UCSD-AML1 (cell line): ENCODE measurements at regions not wholly inside any gene's neighbourhood (a gene's known extent, or its start where the extent isn't known, plus 50 kb on each side); places are given as distances from the start of the nearest gene placed in this dataset.

Experiments used
- DNase-seq: peaks from one replicate; lab custom pipeline; 2025; ENCODE audit not compliant: unreplicated experiment; lab: John Stamatoyannopoulos, UW

DNA sequence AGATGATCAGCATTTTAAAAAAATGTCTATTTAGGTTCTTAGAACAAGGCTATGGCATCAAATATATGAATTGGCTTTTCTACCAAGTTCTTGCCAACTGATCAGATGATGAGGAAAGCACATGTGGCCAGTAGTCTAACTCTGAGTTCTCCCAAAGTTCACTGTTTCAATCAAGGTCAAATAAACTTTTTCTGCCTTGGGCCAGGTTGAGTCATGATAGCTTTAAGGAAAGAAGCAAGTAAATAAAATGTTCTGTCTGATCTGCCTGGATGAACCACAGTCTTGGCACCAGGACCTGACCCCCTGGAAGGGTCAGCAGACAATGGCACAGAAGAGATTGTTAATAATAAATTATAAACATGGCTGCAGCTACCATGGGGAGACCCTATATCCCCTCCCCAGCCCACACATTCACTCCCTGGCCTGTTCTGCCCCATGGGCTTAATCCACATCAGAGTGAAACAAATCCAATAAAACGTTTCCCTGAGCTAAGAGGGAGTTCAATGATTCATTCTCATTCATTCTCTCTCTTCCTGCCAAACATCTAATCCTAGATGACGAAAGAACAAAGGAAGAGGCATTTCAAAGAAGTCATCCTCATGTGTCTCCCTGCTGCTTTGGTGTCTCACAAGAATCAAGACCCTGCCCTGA, 661.6 kb downstream of the DHX35 start:
- DNase-seq, result no peak

DNA sequence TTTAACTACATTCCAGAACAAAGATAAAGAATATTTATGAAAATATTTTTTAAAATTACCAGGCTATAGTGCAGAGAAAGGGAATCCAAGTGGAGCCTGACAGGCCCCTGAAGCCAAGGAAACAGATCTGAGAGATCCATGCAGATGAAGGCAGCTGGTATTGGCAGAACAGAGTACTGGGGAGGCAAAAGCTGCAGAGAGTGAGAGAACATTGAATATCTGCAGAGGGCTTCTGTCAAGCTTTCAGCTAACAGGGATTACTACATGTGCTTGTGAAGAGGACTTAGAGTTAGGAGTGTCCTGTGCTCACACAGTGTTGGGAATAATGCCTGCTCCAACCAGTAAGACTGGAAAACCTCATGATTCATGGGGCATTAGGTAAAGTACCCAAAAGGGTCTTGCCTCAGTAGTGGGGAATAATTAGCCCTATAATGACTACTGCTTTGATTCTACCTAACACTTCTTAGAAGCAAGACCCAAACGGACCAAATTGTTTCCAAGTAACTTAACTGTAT, 657.2 kb downstream of the DHX35 start:
- no peak for DNase-seq

DNA sequence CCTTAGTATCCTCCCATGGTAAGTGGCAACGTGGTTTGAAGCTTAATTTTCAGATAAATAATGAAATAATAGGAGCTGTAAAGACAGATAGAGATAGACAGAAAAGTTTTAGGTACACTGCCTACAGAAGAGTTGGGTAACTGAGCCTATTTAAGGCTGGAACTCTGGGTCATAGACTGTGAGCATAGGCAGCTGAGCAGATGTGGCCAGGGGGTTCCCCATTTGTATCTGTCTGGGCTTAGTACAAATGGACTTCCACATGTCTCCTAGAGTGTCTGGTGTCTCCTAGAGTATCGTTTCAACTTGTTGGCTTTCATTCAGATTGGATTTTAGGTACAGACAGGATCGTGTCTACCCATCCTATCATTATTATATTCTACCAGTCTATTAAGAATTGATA, 649.8 kb downstream of the DHX35 start:
- DNase-seq, result no peak

DNA sequence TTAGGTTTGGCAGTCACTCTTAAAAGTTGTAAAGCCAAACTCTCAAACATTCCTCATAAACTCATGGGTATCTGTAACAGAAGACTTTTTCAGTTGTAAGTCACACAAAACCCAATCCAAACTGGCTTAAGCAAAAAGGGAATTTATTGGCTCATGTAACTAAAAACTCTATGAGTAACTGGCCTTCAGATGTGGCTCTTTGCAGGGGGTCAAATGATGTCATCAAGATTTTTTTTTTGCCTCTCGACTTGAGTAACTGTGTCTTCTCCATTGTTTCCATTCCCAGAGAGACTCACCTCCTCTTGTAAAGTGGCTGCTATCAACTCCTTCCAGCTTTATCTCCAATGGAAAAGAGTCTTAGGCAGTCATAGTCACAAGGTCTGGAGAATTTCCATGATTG, 645.0 kb downstream of the DHX35 start:
- DNase-seq, result no peak

DNA sequence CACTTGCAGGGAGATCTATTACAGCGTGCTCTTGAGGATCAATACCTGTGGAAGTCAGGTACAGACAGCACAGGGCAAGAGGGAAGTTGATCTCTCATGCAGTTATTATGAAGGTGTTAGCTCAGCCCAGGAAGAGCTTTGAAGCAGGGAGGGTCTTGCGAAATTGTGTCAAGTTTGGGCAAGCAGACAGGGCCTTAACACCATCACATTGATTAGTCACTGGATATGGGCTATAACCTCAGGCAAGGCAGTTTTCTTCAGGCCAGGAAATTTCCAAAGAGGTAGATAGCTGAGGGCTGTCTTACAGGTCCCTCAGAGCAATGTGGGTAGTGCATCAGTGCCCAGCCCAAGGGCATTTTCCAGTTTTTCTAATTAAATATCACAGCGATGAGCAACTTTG, 643.8 kb downstream of the DHX35 start:
- no peak for DNase-seq

DNA sequence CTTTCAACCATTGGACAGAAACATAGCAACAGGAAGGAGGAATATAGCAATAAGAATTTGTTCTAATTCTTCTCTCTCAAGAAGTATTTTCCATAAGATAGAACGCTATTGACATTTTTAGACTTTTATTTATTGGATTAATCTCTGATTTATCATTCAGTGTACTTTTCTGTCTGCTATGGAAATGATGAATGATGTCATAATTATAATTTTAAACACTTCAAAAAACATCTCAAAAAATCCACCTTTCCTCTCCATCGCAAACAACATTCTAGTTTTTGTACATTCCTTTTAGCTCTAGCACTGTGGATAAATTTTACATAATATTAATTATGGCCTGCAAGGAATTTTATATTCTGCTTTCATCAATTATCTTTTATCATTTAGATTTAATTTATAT, 643.2 kb downstream of the DHX35 start:
- DNase-seq, result no peak

DNA sequence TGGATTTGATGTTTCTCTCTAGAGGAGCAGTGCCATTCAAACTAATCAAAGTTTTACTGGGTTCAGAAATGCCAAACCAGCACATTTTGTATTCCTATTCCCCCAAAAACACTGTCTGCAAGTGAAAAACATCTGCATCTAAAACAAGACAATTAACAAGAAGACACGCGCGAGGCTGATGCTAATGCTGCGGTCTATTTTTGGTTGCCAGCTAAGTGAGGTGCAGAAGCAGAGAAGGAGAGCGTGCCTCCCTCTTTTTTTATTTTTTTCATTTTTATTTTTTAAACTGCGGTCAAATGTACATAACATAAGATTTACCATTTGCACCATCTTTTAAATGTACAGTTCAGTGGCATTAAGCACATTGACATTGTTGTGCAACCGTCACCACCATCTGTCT, 641.1 kb downstream of the DHX35 start:
- DNase-seq, result no peak

DNA sequence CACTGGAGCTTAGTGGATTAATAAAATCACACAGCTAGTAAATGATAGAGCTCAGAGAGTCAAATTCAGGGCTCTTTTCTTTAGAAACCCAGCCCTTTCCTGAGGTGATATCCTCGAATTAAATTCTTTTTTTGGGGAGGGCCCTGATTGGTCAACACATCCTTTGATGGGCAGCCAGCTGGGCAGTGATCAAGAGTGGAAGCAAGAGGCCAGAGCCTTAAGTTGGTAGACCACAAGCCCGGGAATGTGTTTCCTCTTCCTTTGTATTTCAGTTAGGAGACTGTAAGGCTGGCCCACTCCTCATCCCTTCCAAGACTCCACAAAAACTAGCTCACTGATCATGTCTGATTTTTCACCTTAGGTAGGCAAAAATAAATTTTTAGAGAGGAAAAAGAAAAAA, 640.5 kb downstream of the DHX35 start:
- no peak for DNase-seq

DNA sequence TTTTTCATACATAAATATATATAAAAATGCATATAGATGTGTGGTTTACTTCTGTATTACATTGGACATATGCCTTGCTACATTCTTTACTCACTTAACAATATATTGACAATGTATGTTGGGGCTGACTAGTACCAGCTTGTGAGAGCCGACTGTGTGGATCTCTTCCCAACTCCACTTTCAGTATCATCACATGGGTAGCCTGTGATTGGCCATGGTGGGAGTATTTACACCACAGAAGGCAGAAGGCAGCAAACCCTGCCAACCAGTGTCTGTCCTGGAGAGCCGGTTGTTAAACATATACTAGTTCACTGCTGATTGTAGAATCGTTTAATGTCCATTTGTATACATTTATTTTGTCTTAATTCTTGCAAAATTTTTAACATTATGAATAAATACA, 638.7 kb downstream of the DHX35 start:
- no peak for DNase-seq

DNA sequence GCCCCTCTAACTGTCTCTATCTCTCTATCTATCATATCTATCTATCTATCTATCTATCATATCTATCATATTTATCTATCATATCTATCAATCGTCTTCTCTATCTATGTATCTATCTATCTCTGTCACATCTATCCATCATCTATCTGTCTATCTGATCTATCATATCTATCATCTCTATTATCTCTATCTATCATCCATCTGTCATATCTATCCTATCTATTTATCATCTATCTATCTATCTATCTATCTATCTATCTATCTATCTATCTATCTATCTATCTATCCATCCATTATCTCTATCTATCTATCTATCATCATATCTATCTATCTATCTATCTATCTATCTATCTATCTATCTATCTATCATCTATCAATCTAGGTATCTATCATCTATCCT, 638.0 kb downstream of the DHX35 start:
- DNase-seq, result no peak

DNA sequence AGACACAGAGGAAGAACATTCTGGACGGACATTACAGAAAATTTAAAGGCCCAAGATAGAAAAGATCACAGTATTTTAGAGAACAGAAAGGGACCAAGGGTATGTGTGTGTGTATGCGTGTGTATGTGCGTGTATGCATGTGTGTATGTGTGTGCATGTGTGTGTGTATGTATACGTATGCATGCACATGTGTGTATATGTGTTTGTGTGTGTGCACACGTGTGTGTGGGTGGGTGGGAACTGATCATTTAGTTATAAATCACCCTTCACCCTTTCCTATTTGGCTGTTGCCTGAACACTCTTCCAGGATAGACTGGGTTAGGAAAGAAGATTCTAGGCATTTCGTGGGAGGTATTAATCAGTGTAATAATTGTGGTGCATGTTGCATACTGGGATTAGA, 634.4 kb downstream of the DHX35 start:
- DNase-seq, result no peak

DNA sequence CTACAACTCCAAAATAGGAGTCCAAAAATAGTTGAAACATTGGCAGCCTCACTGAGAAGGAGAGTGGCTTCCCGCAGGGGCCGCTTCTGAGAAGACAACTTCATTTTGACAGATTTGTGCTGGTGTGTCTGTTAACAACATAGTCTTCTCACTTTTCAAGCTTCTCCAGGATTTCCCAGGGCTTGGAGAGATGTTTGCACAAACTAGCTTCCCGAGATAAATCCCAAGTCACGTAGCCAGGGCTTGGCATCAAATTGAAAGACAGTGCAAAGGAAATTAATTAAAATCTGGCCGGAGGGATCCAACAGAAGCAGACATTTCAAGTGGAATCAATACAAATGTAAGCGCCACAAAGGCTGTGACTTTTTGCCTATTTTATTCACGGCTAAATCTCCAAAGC, 630.2 kb downstream of the DHX35 start:
- DNase-seq, result no peak

DNA sequence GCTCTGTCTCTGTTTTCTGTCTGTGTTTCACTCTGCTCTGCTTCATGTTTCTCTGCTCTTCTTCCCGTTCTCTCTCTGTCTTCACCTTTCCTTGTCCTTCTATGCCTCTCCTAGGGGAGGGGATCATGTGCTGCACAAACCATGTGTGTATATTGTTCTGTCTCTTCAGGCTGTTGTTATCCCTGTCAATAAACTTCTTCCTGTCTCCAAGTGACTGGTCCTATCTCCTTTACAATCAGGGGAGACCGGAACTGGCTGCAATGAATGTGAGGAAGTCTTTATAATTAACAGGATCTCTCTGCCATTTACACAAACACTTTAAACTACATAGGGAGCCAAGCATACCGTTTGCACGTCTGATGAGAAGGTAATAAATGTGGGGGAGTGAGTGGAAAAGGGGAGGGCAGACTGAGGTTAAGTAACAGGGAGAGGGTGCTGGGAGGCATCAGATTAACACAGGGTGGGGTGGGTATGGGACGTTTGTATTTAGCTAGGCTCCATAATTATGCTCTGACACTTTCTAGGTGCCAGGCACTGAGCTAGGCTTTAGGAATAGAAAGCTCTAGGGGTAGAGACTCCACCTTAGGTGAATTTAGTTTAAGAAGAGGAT, 626.1 kb downstream of the DHX35 start:
- DNase-seq, result no peak

DNA sequence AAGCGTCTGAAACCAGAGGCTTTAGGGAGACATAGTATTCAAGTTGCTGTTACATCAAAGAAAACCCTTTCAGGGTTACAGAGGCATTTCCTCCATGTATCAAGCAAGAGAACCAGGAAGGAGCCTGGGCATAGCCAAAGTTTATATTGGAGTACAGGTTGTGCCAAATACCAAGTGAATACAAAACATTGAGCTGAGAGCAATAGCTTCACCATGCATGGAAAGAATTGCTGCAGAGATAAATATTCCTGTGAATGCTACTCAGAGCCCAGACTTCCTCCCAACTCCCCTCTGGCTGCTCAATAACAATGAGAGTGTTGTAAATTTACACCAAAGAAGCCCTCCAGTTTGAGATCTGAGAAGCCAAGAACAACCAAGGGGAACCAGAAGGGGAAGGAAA, 618.9 kb downstream of the DHX35 start:
- no peak for DNase-seq

DNA sequence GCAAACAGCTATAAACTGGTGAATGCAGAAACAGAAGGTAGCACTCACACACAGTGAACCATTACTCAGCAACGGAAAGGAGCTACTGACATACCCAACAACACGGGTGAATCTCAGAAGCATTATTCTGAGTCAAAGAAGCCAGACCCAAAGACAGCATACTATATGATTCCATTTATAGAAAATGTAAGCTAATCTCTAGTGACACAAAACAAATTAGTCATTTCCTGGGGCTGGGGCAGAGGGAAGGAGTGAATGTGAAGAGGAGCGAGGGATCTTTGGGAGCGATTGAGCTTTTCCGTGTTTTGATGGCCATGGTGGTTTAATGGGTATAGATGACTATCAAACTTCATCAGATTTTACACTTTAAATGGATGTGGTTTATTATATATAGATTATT, 614.6 kb downstream of the DHX35 start:
- DNase-seq, result no peak

DNA sequence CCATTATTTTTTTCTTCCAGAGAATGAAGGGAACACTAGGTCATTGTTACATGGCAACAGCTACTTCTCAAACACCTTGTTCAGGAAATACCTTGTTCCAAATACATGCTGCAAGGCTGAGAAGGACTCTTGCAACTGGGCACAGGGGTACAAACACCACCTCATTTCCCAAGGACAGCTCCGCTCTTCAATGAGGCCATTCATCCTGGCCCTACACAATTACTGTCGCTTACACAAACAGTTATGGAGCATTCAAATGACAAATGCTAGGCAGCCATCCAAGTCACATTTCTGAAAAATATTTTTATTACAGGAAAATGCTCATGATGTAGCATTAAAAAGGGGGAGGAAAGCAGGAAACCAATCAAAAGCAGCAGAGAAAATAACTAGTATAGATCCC, 611.9 kb downstream of the DHX35 start:
- DNase-seq, result no peak

DNA sequence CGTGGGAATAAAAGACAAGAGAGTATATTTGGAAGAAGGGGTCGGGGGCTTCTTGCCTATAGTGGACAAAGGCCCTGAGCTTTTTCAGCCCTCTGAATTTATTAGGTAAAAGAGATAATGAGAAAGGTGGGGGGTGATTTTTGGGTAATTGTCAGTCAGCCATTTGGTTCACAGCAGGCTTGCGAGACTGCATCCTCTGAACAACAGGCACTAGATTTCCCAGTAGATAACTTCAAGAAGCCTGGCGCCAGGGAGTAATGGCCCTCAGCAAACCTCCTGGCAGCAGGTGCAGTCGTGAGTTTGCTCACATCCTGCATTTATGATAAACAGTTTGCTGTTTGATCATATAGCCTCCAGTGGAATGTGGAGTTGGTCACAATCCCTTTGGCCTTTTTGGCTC, 609.0 kb downstream of the DHX35 start:
- no peak for DNase-seq

DNA sequence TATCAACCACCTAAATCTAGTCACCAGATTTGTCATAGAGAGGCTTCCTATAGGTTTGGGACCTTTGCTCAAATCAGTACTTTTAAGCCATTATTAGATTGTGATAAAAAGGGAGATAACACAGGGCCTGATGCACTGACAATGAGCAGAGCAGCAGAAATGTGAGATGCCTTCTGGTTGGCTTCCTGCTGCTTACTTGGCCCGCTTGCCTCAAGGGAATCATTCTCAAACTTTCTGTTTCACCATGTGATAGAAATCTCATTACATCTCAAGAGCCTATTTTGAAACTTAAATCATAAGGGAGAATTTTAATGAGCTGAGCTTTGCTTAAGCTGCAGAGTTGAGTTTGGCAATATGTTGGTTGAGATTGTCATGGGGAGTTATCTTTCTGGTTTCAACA, 606.0 kb downstream of the DHX35 start:
- DNase-seq, result no peak

DNA sequence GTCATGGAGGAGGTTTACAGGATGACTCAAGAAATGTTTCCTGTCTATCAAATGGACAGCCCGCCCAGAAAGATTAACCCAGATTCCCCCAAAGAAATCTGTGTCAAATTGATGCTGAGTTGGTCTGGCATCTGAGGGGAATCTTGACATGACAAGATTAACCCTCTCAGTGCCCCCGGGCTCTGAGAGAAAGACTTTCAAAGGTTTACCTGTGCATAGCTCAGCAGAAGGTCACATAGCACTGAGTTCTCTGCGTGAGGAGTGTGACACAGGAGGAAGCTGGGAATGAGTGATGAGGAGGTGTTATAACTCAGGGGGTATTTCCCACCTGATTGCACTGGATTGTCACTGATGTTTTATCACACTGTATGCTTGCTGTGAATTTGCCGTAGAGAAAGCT, 601.2 kb downstream of the DHX35 start:
- no peak for DNase-seq

DNA sequence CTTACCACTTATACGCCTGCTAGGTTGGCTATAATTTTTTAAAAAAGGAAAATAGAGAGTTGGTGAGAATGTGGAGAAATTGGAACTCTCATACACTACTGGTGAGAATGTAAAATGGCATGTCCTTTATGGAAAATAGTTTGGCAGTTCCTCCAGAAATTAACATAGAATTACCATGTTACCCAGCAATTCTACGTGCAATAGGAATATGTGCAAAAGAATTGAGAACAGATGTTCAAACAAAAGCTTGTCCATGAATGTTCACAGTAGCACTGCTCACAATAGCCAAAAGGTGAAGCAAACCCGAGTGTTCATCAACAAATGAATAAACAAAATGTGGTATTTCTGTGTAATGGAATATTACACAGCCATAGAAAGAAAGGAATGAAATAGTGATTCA, 592.2 kb downstream of the DHX35 start:
- no peak for DNase-seq

DNA sequence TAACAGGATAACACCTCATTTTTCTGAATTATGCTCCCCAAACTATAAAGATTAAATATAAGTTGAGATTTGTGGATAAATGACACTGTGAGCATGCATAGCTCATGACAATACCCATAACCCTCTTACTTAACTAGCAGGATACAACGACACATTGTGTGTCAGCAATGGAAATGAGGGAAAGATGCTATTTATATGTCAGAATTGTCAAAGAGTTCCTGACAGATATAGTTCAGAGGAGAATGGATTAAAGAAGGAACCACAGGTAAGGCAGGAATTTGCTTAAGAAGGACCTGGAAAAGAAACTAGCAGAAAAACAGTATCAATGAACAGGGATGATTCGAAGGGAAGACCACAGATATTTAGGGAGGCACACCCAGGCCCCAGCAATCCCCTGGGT, 591.0 kb downstream of the DHX35 start:
- DNase-seq, result no peak

DNA sequence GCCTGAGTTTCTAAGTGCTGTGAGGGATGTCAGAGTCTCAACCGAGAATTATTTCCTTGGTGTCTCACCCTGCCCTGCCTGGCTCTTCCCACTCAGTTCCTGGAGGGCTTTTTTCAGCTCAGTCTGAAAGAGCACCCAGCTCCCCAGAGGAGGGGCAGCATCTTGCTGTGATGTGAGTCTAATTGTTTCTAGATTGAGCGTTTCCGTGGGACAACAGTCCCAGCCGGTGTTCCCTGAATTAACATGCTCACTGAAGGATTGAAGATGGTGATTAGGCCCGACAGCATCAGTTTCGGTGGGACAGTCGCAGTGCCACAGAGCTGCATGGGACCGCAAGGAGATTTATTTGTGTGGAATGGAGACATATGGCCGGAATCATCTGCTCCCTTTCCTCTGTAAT, 587.6 kb downstream of the DHX35 start:
- DNase-seq, result no peak
